HUDEP-2 (cell line): ENCODE measurements at regions not wholly inside any gene's neighbourhood (a gene's known extent, or its start where the extent isn't known, plus 50 kb on each side); places are given as distances from the start of the nearest gene placed in this dataset.
"Not testable (repeated sequence)": the region's sequence is repeated elsewhere in the genome, so short reads cannot be mapped to it uniquely, and the experiment has no call there.

ENCODE experiments used
- DNase-seq, 76 experiments: peaks; one replicate each; lab custom pipeline; 2025; ENCODE audit not compliant: unreplicated experiment in 76 of 76; lab: John Stamatoyannopoulos, UW

DNA sequence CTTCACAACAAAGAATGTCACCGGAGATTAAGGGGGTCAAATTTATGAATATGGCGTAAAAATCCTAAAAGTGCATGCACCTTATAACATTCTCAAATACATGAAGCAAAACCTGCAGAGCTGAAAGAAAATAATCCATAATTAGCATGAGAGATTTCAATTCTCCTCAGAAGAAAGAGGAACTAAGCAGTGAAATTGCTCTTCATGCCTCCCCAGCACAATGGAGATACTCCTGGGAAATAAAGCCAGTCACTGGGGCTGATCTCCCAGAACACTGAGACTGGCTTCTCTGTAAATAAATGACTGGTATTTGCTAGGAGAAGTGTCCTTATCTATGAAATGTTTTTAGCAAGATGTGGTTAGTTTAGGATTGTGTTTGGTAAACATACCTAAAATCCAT is 68.1 kb downstream of the GOLGA6L6 start:
- not testable (repeated sequence) for DNase-seq

DNA sequence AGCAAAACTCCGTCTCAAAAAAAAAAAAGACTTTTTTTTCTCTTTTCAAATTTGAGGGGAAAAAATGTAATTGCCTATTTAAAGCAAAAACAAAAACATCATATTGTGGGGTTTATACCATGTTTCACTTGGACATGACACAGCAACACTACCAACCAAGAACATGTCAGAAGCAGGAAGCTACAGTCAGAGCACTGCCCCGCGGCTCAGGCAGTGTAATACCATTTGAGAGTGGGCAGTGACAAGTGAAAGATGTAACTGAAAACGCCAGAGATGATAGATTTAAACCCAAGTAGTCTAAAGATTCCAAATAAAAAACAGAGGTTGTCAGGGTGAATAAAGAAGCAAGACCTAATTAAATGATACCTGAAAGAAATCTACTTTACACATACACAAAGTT is 68.6 kb downstream of the GOLGA6L6 start:
- DNase-seq: not testable (repeated sequence)

DNA sequence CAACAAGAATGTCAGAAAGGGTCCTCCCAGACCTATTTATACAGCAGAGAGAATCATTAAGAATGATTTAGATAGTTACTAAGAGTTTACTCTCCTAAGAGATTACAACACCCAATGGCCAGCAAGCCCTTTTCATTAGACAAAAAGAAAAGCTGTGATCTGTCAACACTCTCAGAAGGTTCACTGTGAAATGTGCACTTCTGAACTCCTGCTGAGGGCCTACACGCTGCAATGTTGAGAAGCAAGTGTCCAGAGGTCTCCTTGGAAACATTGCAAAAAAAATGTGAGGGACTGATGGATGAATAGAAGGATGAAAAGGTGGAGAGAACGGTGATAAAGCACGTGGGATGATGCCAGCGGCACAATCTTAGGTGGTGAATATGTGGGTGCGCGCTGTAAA is 70.8 kb downstream of the GOLGA6L6 start:
- DNase-seq: not testable (repeated sequence)

DNA sequence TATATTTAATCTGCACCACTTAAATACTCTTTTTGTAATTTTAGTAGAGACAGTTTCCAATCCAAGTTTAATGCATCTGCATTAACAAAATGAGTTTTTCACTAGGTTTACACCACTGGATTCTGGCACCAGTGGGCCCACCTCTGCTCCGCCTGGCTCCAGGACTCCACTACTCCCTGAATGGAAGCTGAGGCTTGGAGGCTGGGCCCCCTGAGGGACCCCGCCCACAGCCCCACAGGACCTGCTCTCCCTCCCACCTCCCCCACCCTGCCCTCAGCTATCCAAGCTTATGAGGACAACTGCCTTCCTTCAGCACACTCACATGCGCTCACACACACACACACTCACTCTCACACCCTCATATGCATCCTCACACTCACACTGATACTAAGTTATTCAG is 100.5 kb downstream of the GOLGA6L6 start:
- DNase-seq: not testable (repeated sequence)

DNA sequence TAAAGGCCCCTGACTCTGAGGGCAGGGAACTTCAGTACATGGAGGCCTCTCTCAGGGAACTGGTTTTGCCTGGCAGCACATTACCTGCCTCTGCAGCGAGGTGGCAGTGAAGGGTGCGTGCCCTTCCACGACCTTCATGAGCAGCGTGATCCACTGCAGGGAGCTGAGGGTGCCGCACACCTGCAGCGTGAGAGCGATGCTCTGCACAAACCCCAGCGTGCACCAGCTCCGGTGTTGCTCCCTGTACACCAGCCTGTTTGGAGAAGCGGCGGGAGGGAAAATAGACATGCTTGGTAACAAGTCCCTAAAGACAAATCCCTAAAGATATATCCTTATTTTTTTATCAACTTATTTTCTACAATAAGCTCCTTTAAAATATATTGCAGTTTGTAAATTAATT is 101.2 kb downstream of the GOLGA6L6 start:
- DNase-seq: not testable (repeated sequence)

DNA sequence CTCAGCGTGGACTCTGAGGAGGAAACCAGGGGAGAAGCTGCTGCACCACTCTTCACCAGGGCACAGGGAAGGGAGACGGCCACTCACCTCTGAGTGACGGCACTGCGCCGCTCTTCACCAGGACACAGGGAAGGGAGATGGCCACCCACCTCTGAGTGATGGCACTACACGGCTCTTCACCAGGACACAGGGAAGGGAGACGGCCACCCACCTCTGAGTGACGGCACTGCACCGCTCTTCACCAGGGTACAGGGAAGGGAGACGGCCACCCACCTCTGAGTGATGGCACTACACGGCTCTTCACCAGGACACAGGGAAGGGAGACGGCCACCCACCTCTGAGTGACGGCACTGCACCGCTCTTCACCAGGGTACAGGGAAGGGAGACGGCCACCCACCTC is 102.5 kb downstream of the GOLGA6L6 start:
- not testable (repeated sequence) for DNase-seq

DNA sequence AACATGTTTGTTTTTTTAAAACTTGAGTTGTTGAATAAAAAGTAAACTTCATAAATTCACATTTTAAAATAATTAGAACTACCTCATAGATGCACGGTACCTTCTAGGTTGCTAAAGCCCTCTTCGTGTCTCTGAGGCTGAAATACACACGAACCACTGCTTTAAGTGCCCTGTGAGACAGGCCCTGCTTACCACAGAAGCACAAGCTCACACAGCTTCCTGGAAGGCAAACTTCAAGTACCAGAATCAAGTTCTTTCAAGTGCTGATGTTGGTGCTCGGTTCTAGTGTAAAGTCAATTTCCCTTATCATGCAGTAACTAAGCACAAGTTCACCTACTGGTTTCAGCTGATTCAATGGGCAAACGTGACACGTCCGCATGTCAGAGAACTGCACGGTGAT is 103.3 kb downstream of the GOLGA6L6 start:
- not testable (repeated sequence) for DNase-seq

DNA sequence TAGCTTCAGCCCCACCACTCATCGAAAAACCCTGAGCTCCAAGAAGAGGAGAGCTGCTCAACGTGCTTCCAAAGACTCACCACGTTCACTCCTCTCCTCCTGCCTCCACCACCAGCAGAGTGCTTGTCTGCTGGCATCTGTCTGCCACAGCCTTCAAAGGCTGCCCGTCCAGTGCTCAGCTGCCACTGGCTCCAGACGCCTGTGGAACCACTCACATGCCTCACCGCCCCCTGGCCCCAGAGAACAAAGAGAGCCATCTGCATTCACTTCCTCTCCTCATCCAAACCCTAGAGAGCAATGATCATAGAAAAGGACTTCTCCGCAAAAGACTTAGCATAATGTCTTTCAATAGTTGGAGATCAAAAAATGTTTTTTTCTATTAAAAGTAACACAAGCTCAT is 108.1 kb downstream of the GOLGA6L6 start:
- DNase-seq: not testable (repeated sequence)

DNA sequence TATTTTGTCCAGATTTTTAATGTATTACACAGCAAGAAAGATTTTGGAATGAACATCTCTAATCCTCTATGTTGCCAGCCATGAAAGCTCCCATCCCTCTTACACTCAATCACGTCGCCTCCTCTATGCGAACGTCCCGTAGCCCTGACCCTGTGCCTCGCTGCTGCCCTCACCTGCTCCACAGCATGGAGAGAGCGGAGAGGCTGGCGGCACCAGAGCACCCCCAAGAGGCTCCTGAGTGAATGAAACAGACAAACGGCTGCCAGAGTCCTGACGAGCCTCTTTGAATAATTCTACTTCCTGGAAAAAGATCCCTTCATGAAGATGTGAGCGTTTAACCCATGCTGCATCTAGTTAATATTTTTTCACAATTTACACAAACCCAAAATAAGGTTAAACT is 111.1 kb downstream of the GOLGA6L6 start:
- DNase-seq: not testable (repeated sequence)

DNA sequence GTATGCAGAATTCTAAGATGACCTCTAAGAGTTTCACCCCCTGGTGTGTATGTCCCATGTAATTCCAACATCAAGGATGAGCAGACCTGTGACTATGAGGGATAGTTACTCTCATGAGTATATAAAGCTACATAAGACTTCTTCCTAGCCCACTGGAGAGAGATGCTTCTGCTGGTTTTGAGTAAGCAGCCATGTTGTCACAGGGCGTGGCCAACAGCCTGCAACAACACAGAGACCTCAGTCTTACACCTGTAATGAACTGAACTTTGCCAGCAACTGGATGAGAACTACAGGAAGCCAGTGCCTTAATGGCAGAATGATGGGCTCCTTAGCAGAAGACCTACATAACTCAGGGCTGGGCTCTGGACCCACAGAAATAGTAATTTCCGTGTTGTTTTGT is 120.9 kb downstream of the GOLGA6L6 start:
- not testable (repeated sequence) for DNase-seq

DNA sequence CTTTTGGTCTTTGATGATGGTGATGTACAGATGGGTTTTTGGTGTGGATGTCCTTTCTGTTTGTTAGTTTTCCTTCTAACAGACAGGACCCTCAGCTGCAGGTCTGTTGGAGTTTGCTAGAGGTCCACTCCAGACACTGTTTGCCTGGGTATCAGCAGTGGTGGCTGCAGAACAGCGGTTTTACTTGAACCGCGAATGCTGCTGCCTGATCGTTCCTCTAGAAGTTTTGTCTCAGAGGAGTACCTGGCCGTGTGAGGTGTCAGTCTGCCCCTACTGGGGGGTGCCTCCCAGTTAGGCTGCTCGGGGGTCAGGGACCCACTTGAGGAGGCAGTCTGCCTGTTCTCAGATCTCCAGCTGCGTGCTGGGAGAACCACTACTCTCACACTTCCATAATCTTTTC is 125.0 kb downstream of the GOLGA6L6 start:
- DNase-seq: not testable (repeated sequence)

DNA sequence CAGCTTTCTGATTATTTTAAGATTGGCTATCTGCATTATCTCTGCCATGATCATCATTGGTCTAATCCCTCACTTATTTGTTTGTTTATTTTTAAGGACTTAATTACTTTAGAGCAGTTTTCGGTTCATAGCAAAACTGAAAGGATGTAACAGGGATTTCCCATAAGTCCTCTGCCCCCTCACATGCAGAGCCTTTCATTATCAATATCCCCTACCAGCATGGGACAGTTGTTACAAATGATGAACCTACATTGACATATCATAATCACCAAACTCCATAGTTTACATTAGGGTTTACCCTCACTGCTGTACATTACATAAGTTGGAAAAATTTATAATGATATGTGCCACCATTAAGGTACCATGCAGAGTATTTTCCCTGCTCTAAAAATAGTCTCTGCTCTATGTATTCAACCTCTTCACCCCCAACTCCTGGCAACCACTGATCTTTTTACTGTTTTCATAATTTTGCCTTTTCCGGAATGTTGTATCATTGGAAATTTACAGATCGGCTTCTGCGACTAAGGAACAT is 131.9 kb downstream of the GOLGA6L6 start:
- DNase-seq: not testable (repeated sequence)

DNA sequence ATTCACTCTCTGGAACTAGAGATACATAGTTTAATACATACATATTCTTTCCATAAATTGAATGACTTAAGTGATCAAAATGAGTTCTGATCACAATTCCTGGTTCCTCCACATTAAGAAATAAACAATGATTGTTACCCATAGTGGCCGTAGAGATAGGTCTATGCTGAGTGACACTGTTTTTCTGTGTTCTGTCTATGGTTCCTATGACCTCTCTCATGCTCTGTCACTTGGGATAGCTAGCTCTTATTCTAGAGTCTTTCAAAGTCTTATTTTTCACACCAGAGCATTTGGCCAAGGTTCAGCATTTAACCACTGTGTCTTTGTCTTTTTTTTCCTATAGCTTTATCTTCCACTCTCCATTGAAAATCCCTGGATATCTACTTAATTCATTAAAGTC is 132.4 kb downstream of the GOLGA6L6 start:
- DNase-seq: no peak

DNA sequence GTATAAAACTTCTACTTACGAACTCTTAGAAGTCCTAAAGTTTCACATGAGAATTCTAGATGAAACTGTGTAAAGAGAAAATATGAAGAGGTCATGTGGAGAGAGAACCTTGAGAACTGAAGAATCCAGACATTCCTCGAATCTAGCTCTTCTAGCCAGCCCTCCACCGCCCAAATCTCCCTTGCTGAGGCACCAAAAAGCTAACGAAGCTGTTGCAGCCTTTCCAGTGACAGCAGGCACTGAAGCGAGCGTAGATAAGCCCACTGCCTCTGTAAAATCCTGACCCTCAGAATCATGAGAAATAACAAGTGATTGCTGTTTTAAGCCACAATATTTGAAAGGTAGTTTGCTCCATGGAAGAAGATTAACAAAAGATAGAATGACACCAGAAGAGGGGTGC is 134.0 kb downstream of the GOLGA6L6 start:
- no peak for DNase-seq

DNA sequence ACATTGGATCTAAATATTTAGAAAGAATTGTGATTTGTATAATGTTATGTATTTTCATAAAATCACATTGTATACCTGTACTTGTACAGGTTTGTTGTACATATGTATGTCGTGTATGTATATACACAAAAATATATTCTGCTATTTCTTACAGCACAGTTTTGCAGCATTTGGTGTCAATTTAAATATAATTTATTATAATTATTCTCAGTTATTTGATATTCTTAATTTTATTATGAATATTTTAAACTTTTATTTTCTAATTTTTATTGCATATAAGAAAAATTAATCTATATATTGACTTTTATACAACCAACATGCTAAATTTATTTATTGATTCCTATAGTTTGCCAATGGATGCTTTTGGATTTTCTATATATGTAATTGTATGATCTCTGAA is 137.0 kb downstream of the GOLGA6L6 start:
- DNase-seq: not testable (repeated sequence)

DNA sequence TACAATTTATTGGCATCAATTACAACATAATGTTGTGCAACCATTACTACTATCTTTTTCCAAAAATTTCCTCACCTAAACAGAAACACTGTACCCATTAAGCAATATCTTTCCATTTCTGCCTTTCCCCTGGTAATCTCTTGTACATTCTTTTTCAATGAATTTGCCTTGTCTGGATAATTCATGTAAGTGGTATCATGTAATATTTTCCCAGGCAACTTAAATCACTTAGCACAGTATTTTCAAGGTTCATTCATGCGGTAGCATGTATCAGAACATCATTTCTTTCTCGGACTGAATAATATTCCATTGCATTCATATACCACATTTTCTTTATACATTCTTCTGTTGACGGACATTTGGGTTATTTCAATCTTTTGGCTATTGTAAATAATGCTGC is 139.0 kb downstream of the GOLGA6L6 start:
- DNase-seq: not testable (repeated sequence)

DNA sequence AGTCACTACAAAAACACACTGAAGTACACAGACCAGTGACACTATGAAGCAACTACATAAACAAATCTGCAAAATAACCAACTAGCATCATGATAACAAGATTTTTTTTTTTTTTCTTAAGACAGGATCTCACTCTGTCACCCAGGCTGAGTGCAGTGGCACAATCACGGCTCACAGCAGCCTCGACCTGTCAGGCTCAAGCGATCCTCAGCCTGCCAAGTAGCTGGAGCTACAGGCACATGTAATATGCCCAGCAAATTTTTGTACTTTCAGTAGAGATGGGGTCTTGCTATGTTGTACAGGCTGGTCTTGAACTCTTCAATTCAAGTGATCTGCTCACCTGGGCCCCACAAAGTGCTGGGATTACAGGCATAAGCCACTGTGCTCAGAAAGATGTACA is 140.5 kb downstream of the GOLGA6L6 start:
- DNase-seq: not testable (repeated sequence)

DNA sequence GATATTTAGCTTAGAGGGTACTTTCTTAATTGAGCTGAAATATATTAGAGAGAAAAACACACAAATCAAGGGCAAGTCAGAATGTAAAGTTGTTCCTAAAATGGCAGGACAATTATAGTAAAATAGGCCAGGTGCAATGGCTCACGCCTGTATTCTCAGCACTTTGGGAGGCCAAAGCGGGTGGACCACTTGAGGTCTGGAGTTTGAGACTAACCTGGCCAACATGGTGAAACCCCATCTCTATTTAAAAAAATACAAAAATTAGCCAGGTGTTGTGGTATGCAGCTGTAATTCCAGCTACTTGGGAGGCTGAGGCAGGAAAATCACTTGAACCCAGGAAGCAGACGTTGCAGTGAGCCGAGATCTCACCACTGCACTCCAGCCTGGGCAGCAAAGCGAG is 142.9 kb downstream of the GOLGA6L6 start:
- DNase-seq: not testable (repeated sequence)

DNA sequence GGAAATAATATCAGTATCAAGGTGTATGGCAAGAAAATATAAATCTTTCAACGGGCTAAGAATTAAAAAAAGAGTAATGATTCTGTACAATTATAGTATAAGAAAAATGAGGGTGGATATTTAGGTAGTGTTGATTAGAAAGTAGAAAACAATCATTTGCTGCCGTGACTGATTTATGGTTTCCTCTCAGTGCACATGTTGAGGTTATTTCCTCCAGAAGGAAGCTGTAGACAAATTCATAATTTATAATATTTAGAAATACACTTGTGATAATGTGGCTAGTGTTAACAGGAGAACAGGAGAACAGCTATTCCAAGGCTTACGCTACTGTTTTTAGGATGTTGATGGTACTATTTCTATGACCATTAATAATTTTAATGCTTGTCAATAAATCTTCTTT is 153.4 kb downstream of the GOLGA6L6 start:
- not testable (repeated sequence) for DNase-seq

DNA sequence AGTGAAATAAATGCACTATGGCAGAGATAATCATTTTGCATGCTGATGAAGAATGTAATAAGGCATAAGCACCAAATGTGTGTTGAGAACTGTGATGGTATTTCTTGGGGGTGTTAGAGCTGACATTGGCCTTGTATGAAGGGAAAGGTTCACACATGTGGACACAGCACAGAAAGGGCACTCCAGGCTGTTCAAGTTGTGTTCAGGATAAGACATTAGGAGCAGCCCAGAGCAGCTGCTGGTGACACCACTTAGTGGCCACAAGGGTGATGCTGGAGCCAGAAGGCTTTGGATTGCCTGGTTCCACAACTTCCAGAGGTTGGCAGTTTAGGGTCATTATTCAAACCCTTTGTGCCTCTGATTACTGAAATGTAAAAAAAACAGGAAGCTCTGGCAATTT is 155.4 kb downstream of the GOLGA6L6 start:
- DNase-seq: no peak

DNA sequence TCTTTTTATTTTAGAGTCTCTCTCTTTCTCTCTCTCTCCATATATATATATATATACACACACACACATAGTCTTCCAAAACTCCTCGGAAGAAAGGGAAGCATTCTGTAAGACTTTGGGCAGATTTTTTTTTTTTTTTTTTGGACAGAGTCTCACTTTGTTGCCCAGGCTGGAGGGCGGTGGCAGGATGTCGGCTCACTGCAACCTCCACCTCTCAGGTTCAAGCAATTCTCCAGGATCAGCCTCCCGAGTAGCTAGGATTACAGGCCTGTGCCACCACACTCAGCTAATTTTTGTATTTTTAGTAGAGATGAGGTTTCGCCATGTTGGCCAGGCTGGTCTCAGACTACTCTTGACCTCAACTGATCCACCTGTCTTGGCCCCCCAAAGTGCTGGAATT is 161.4 kb downstream of the GOLGA6L6 start:
- DNase-seq: not testable (repeated sequence)

DNA sequence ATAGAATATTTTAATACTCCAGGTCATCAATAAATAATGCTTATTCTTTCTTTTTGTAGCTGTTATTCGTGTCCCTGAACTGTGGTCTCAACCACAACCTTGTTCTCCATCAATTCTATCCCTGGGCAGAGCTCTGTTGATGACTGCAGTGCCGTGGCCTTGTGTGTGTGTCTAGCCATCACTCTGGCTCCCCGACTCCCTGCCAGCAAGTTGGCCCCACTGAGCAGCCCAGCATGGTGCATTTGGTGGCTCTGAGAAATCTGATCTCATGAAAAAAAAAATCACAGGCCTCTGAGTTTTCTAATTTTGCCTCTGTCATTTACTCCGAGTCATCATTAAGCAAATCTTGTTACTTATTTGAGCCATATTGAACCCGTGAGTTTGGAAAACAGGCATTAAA is 164.7 kb downstream of the GOLGA6L6 start:
- DNase-seq: no peak

DNA sequence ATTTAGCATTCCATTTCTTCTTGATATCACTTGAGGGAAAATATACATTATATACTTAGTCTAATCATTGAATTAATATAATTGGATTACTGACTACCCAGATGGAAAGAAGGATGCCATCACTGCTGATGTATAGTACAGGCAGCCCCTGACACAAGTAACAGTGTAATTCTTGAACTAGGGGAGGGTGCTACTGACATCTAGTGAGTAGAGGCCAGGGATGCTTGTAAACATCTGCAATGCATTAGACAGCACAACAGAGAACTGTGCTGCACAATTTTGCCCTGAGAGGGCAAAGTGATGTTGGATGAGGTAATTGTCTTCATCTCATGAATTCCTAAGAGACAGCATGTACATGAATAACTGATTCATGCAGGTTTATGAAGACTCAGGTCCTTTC is 169.2 kb downstream of the GOLGA6L6 start:
- DNase-seq: not testable (repeated sequence)
